Heart right ventricle (tissue), 16 donors: ENCODE measurements at regions not wholly inside any gene's neighbourhood (a gene's known extent, or its start where the extent isn't known, plus 50 kb on each side); places are given as distances from the start of the nearest gene placed in this dataset.

Experiments used
- ATAC-seq, 8 donors: fragments of 200-7000 bp; cut with Tn5 transposase; one replicate each; pipeline ENCODE4 v1.9.1; 2020; ENCODE audit warnings: mild to moderate bottlenecking in 8 of 8, moderate library complexity in 8 of 8, moderate number of reproducible peaks in 1 of 8
- DNase-seq, 2 donors: peaks; one replicate each; pipeline ENCODE4 v3.0.0-alpha.2; 2020
- H3K27ac ChIP-seq, 10 donors: fragments of 200-600 bp; sonication (generic) in 2 of 10; one replicate each; pipeline versions ENCODE4 v1.5.0 to v1.8.0; 2020 to 2022; ENCODE audit warnings: mild to moderate bottlenecking in 3 of 10
- H3K27me3 ChIP-seq, 7 donors: fragments of 200-600 bp; one replicate each; pipeline ENCODE4 v1.8.0; 2021 to 2022; ENCODE audit warnings: mild to moderate bottlenecking in 2 of 7
- H3K36me3 ChIP-seq, 9 donors: fragments of 200-600 bp; sonication (generic) in 1 of 9; one replicate each; pipeline versions ENCODE4 v1.5.0 to v1.8.0; 2020 to 2022; ENCODE audit warnings: mild to moderate bottlenecking in 2 of 9
- H3K4me1 ChIP-seq, 9 donors: fragments of 200-600 bp; sonication (generic) in 1 of 9; one replicate each; pipeline versions ENCODE4 v1.5.0 to v1.8.0; 2020 to 2022; ENCODE audit warnings: mild to moderate bottlenecking in 4 of 9
- H3K4me3 ChIP-seq, 10 donors: fragments of 200-600 bp; sonication (generic) in 2 of 10; one replicate each; pipeline versions ENCODE4 v1.5.0 to v1.8.0; 2020 to 2022; ENCODE audit warnings: mild to moderate bottlenecking in 7 of 10, moderate library complexity in 2 of 10
- H3K9me3 ChIP-seq, 11 donors: fragments of 200-600 bp in 10 of 11; sonication (generic) in 2 of 11; one replicate each; pipeline versions ENCODE4 v1.5.0 to v1.8.0; 2013 to 2022; ENCODE audit warnings: mild to moderate bottlenecking in 2 of 11, control low read depth in 1 of 11, moderate library complexity in 1 of 11
- CTCF ChIP-seq, 9 donors: fragments of 200-600 bp; sonication (generic) in 2 of 9; IDR thresholded peaks; one replicate each; pipeline versions ENCODE4 v1.5.0 to v1.8.0; 2021 to 2022; ENCODE audit warnings: antibody characterized with exemption in 9 of 9, mild to moderate bottlenecking in 5 of 9, moderate library complexity in 1 of 9
- WGBS, 2 donors: extraction: QIAGEN DNeasy Blood & Tissue Kit; methylation state at CpG; one replicate each; pipeline ENCODE4 v1.1.7; 2013; ENCODE audit warnings: inconsistent platforms in 1 of 2; 5-methylcytosine and 5-hydroxymethylcytosine counted together
- intact Hi-C, 10 donors: fragments of 100-400 bp; cut with DNase I; formaldehyde crosslinking; loops; one replicate each; pipeline versions ENCODE4 v1.11.1 to v1.14.2; 2022
- donor health status: Arrhythmogenic right ventricular cardiomyopathy.
- donor health status: ischemic (EF 13 %, LVEDD 7.1; RV severe dilation, severe dysfunction).
- donor health status: healthy with polysubstance abuse.
- donor health status: DM: no; HTN: yes; CAD: no.
- donor health status: DM: no; HTN: no; CAD: no.
- donor health status: ischemic (EF 25% LVEDD 6.9; RV normal size, moderate dysfunction).
- donor health status: ischemic (EF 25% LVEDD 5.7; RV mildly dilated, moderate dysfunction).
- donor health status: healthy.
- donor health status: DM: yes; HTN: yes; CAD: no.
- donor health status: Ischemic cardiomyopathy.
- donor health status: ischemic (EF 35%, LVEDD 5.7; RV mildly dilated, moderate dysfunction).
- donor health status: nonischemic (EF 11% LVEDD 7.7; RV severe dilation, severe dysfunction).
- donor health status: DM: yes; HTN: yes; CAD: no.
- donor health status: PGD.
- donor health status: ischemic (EF 29% LVEDD 5.4; RV normal size, mild dysfunction).
- donor health status: nonischemic (EF 23%, LVEDD 6.1; RV moderate dilation, normal function).

- TF ChIP-seq CTCF (IDR thresholded peaks at IDR 0.05), result no peak
- Histone ChIP-seq H3K4me3 (no peak overlapping the region), H3K27ac (no peak overlapping the region), H3K4me1 (no peaks in the 10 kb centered on the region), H3K27me3 (no peaks in the 10 kb centered on the region), H3K36me3 (no peaks in the 10 kb centered on the region), H3K9me3 (no peaks in the 10 kb centered on the region)
- DNase-seq (no peak), ATAC-seq (no peak)
- intact Hi-C loops, result no loop called here
- WGBS, 2 donors, result 79 to 92% methylated on average over 2 of the region's 2 CpGs
Observed at GRCh38 chr17:14950686-14951085, 314.4 kb downstream of the PMP22 start.

GRCh38 chr17:14950216-14950615 lies 314.9 kb downstream of the PMP22 start:
- Histone ChIP-seq H3K27me3 (no peaks in the 10 kb centered on the region), H3K4me3 (no peak overlapping the region), H3K4me1 (no peaks in the 10 kb centered on the region), H3K36me3 (no peaks in the 10 kb centered on the region), H3K9me3 (no peaks in the 10 kb centered on the region), H3K27ac (no peak overlapping the region)
- 58 to 65% methylated on average over 3 of the region's 3 CpGs for WGBS, 2 donors
- no peak for ATAC-seq
- no peak for TF ChIP-seq CTCF (IDR thresholded peaks at IDR 0.05)
- intact Hi-C loops, result no loop called here
- DNase-seq, result no peak

GRCh38 chr17:14947671-14948070 lies 317.5 kb downstream of the PMP22 start:
- intact Hi-C loops, result no loop called here
- 89 to 92% methylated on average over 2 of the region's 2 CpGs for WGBS, 2 donors
- Histone ChIP-seq H3K27me3 (no peaks in the 10 kb centered on the region), H3K36me3 (no peaks in the 10 kb centered on the region), H3K9me3 (no peaks in the 10 kb centered on the region), H3K27ac (no peak overlapping the region), H3K4me3 (no peak overlapping the region), H3K4me1 (no peaks in the 10 kb centered on the region)
- TF ChIP-seq CTCF (IDR thresholded peaks at IDR 0.05), result no peak
- ATAC-seq (no peak), DNase-seq (no peak)

- Histone ChIP-seq H3K27me3 (no peaks in the 10 kb centered on the region), H3K9me3 (no peaks in the 10 kb centered on the region), H3K27ac (no peak overlapping the region), H3K4me1 (no peaks in the 10 kb centered on the region), H3K4me3 (no peak overlapping the region), H3K36me3 (no peaks in the 10 kb centered on the region)
- WGBS, 2 donors, result 85 to 90% methylated on average over 7 of the region's 7 CpGs
- no peak for DNase-seq
- no peak for ATAC-seq
- intact Hi-C loops, result no loop called here
- TF ChIP-seq CTCF (IDR thresholded peaks at IDR 0.05), result no peak
Observed at GRCh38 chr17:14946481-14946880, 318.6 kb downstream of the PMP22 start.
